ENCODE measurements at regions not wholly inside any gene's neighbourhood (a gene's known extent, or its start where the extent isn't known, plus 50 kb on each side); places are given as distances from the start of the nearest gene placed in this dataset.
"Not testable (repeated sequence)": the region's sequence is repeated elsewhere in the genome, so short reads cannot be mapped to it uniquely, and the experiment has no call there.

- peak; percentile 2 for DNase-seq (ENCODE audit: low spot score)
Measured at GRCh38 chr1:81542196-81542595, 258.5 kb upstream of the ADGRL2 start.

GRCh38 chr1:81540216-81540615 lies 260.5 kb upstream of the ADGRL2 start:
- no peak for DNase-seq (ENCODE audit: low spot score)

- no peak for DNase-seq (ENCODE audit: low spot score)
Measured at GRCh38 chr1:81529014-81529413, 271.7 kb upstream of the ADGRL2 start.

GRCh38 chr1:81525085-81525484 lies 275.6 kb upstream of the ADGRL2 start:
- no peak for DNase-seq (ENCODE audit: low spot score)

- DNase-seq (ENCODE audit: low spot score) = no peak
Measured at GRCh38 chr1:81519987-81520386, 280.7 kb upstream of the ADGRL2 start.

GRCh38 chr1:81517987-81518386 lies 282.7 kb upstream of the ADGRL2 start:
- DNase-seq (ENCODE audit: low spot score) = no peak

- no peak for DNase-seq (ENCODE audit: low spot score)
Measured at GRCh38 chr1:81513796-81514354, 286.9 kb upstream of the ADGRL2 start.

GRCh38 chr1:81512252-81513003 lies 288.3 kb upstream of the ADGRL2 start:
- no peak for DNase-seq (ENCODE audit: low spot score)

- no peak for DNase-seq (ENCODE audit: low spot score)
Measured at GRCh38 chr1:81511281-81511680, 289.5 kb upstream of the ADGRL2 start.

- DNase-seq (ENCODE audit: low spot score) = no peak
Measured at GRCh38 chr1:81510701-81511100, 290.0 kb upstream of the ADGRL2 start.

- no peak for DNase-seq (ENCODE audit: low spot score)
Measured at GRCh38 chr1:81509594-81509993, 291.1 kb upstream of the ADGRL2 start.

GRCh38 chr1:81506699-81507098 lies 294.0 kb upstream of the ADGRL2 start:
- no peak for DNase-seq (ENCODE audit: low spot score)

GRCh38 chr1:81505831-81506230 lies 294.9 kb upstream of the ADGRL2 start:
- no peak for DNase-seq (ENCODE audit: low spot score)

- not testable (repeated sequence) for DNase-seq (ENCODE audit: low spot score)
Measured at GRCh38 chr1:81504820-81505219, 295.9 kb upstream of the ADGRL2 start.

- not testable (repeated sequence) for DNase-seq (ENCODE audit: low spot score)
Measured at GRCh38 chr1:81502705-81503104, 298.0 kb upstream of the ADGRL2 start.

- not testable (repeated sequence) for DNase-seq (ENCODE audit: low spot score)
Measured at GRCh38 chr1:81501485-81501884, 299.2 kb upstream of the ADGRL2 start.

- no peak for DNase-seq (ENCODE audit: low spot score)
Measured at GRCh38 chr1:81499487-81499886, 301.2 kb upstream of the ADGRL2 start.

GRCh38 chr1:81498471-81499462 lies 302.0 kb upstream of the ADGRL2 start:
- DNase-seq (ENCODE audit: low spot score) = no peak

- no peak for DNase-seq (ENCODE audit: low spot score)
Measured at GRCh38 chr1:81496349-81496748, 304.4 kb upstream of the ADGRL2 start.

GRCh38 chr1:81493102-81493869 lies 307.4 kb upstream of the ADGRL2 start:
- DNase-seq (ENCODE audit: low spot score) = no peak

GRCh38 chr1:81492628-81493027 lies 308.1 kb upstream of the ADGRL2 start:
- no peak for DNase-seq (ENCODE audit: low spot score)

GRCh38 chr1:81490614-81491013 lies 310.1 kb upstream of the ADGRL2 start:
- no peak for DNase-seq (ENCODE audit: low spot score)
